Keratinocyte (primary cell): ENCODE measurements at regions not wholly inside any gene's neighbourhood (a gene's known extent, or its start where the extent isn't known, plus 50 kb on each side); places are given as distances from the start of the nearest gene placed in this dataset.
"Not testable (repeated sequence)": the region's sequence is repeated elsewhere in the genome, so short reads cannot be mapped to it uniquely, and the experiment has no call there.

Experiments used
- CTCF ChIP-seq, 3 experiments: IDR thresholded peaks in 1 of 3; conservative IDR thresholded peaks in 1 of 3; optimal IDR thresholded peaks in 1 of 3; 2 replicates in 2 of 3; 3 replicates in 1 of 3; pipeline versions ENCODE3 to v1.5.1; 2011; ENCODE audit warnings: low read length in 3 of 3, mild to moderate bottlenecking in 3 of 3, moderate library complexity in 2 of 3, control low read depth in 1 of 3, inconsistent platforms in 1 of 3; ENCODE audit not compliant: insufficient read depth in 2 of 3; ENCODE audit errors: extremely low read depth in 1 of 3
- EZH2 ChIP-seq: IDR thresholded peaks from one replicate; pipeline ENCODE4 v1.6.1; 2012; ENCODE audit warnings: inconsistent platforms, mild to moderate bottlenecking, low read length, moderate library complexity

GRCh38 chr18:5004031-5004820 lies 192.8 kb downstream of the AKAIN1 start:
- not testable (repeated sequence) for TF ChIP-seq CTCF (optimal IDR thresholded peaks at IDR 0.05 in 1 of 3, IDR thresholded peaks at IDR 0.05 in 1 of 3, conservative IDR thresholded peaks at IDR 0.05 in 1 of 3; ENCODE audit: extremely low read depth in 1 of 3, insufficient read depth in 2 of 3, low read length in 3 of 3); EZH2
